Fibroblast of lung (primary cell): ENCODE measurements at regions not wholly inside any gene's neighbourhood (a gene's known extent, or its start where the extent isn't known, plus 50 kb on each side); places are given as distances from the start of the nearest gene placed in this dataset.

ENCODE experiments used
- DNase-seq, 2 donors: peaks; one replicate each; pipeline versions ENCODE4 v3.0.0 to v3.0.0-alpha.2; 2010; ENCODE audit warnings: low read depth in 2 of 2
- H2AFZ ChIP-seq: 2 replicates; pipeline ENCODE4 v1.5.1; 2012; ENCODE audit warnings: low read length, control low read depth, inconsistent platforms
- H3K27ac ChIP-seq: 2 replicates; pipeline ENCODE4 v1.5.1; 2011; ENCODE audit warnings: low read length, control low read depth; ENCODE audit not compliant: insufficient read depth
- H3K27me3 ChIP-seq: 2 replicates; pipeline ENCODE4 v1.5.1; 2011; ENCODE audit warnings: mild to moderate bottlenecking, low read length; ENCODE audit not compliant: control insufficient read depth, insufficient read depth
- H3K36me3 ChIP-seq: 2 replicates; pipeline ENCODE4 v1.5.1; 2011; ENCODE audit warnings: low read length; ENCODE audit not compliant: control insufficient read depth, insufficient read depth
- H3K4me1 ChIP-seq: 2 replicates; pipeline ENCODE4 v1.5.1; 2011; ENCODE audit warnings: low read length; ENCODE audit not compliant: control insufficient read depth, insufficient read depth; ENCODE audit errors: extremely low read depth
- H3K4me2 ChIP-seq: 2 replicates; pipeline ENCODE4 v1.5.1; 2011; ENCODE audit warnings: low read length, control low read depth; ENCODE audit not compliant: insufficient read depth; ENCODE audit errors: extremely low read depth
- H3K4me3 ChIP-seq, 4 experiments: fragments of 200-600 bp in 1 of 4; sonication (generic) in 1 of 4; replicated peaks in 1 of 4; 2 replicates each; pipeline ENCODE4 v1.5.1; 2011 to 2016; ENCODE audit warnings: low read length in 4 of 4, low read depth in 3 of 4, mild to moderate bottlenecking in 3 of 4, control low read depth in 2 of 4, inconsistent platforms in 1 of 4, mixed read lengths in 1 of 4; ENCODE audit not compliant: insufficient read depth in 1 of 4; ENCODE audit errors: control extremely low read depth in 1 of 4
- H3K79me2 ChIP-seq: 2 replicates; pipeline ENCODE4 v1.5.1; 2012; ENCODE audit warnings: mild to moderate bottlenecking, low read length, inconsistent platforms; ENCODE audit not compliant: control insufficient read depth, insufficient read depth
- H3K9ac ChIP-seq: 2 replicates; pipeline ENCODE4 v1.5.1; 2011; ENCODE audit warnings: mild to moderate bottlenecking, low read length, control low read depth; ENCODE audit not compliant: insufficient read depth
- H3K9me3 ChIP-seq: 2 replicates; pipeline ENCODE4 v1.5.1; 2012; ENCODE audit warnings: low read depth, low read length; ENCODE audit not compliant: control insufficient read depth, insufficient read depth
- H4K20me1 ChIP-seq: 2 replicates; pipeline ENCODE4 v1.5.1; 2011; ENCODE audit warnings: low read length; ENCODE audit not compliant: control insufficient read depth, insufficient read depth; ENCODE audit errors: extremely low read depth
- CTCF ChIP-seq, 2 donors: IDR thresholded peaks in 1 of 2; conservative IDR thresholded peaks in 1 of 2; 1 replicate in 1 of 2; 2 replicates in 1 of 2; pipeline ENCODE4 v1.5.1; 2011 to 2012; ENCODE audit warnings: low read length in 2 of 2, control low read depth in 1 of 2, inconsistent platforms in 1 of 2, low read depth in 1 of 2, mild to moderate bottlenecking in 1 of 2
- EZH2 ChIP-seq: IDR thresholded peaks from 2 replicates; pipeline ENCODE4 v1.5.1; 2012; ENCODE audit warnings: low read length, control low read depth, mild to moderate bottlenecking; ENCODE audit errors: missing control alignments

DNA sequence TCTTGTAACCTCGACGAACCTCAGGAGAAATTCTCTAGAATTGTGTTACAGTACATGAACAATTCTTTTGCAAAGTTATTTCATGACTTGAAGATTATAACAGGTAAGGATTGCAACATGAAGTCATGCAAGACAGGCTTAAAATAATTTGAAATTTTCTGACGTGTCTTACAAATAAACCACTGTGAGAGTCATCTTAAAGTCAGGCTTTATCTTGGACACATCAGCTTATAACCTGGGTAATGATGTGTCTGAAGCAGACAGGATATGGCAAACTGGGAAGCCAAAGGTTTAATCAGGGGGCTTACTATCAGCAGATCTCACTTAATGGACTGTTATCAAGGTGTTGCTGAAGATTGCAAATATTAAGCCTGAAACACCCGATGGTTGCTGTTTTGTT lies 407.8 kb downstream of the KLF5 start:
- TF ChIP-seq EZH2, result no peak
- TF ChIP-seq CTCF (conservative IDR thresholded peaks at IDR 0.05 in 1 of 2, IDR thresholded peaks at IDR 0.05 in 1 of 2; ENCODE audit: low read depth in 1 of 2, low read length in 2 of 2), result no peak
- Histone ChIP-seq H3K4me2 (no peak overlapping the region), H3K79me2 (no peaks in the 10 kb centered on the region), H3K27me3 (no peaks in the 10 kb centered on the region), H3K4me1 (no peaks in the 10 kb centered on the region), H3K9ac (no peak overlapping the region), H3K36me3 (no peaks in the 10 kb centered on the region), H3K9me3 (no peaks in the 10 kb centered on the region), H3K27ac (no peak overlapping the region), H3K4me3 (no peak overlapping the region), H2AFZ (no peak overlapping the region), H4K20me1 (no peaks in the 10 kb centered on the region)
- DNase-seq, result peak in 1 of 2 donors; percentile 26

GRCh38 chr13:73465617-73465971 lies 406.8 kb downstream of the KLF5 start:
- no peaks in the 10 kb centered on the region for H4K20me1 ChIP-seq
- no peak overlapping the region for H3K9ac ChIP-seq
- H3K4me1 ChIP-seq, result no peaks in the 10 kb centered on the region
- no peak overlapping the region for H2AFZ ChIP-seq
- H3K79me2 ChIP-seq, result no peaks in the 10 kb centered on the region
- no peak overlapping the region for H3K4me2 ChIP-seq
- H3K4me3 ChIP-seq, result no peak overlapping the region
- TF ChIP-seq CTCF (conservative IDR thresholded peaks at IDR 0.05 in 1 of 2, IDR thresholded peaks at IDR 0.05 in 1 of 2; ENCODE audit: low read depth in 1 of 2, low read length in 2 of 2) (no peak), EZH2 (no peak)
- H3K27ac ChIP-seq, result no peak overlapping the region
- no peaks in the 10 kb centered on the region for H3K9me3 ChIP-seq
- peak; percentile 27 to 64 for DNase-seq
- H3K27me3 ChIP-seq, result no peaks in the 10 kb centered on the region
- H3K36me3 ChIP-seq, result no peaks in the 10 kb centered on the region

DNA sequence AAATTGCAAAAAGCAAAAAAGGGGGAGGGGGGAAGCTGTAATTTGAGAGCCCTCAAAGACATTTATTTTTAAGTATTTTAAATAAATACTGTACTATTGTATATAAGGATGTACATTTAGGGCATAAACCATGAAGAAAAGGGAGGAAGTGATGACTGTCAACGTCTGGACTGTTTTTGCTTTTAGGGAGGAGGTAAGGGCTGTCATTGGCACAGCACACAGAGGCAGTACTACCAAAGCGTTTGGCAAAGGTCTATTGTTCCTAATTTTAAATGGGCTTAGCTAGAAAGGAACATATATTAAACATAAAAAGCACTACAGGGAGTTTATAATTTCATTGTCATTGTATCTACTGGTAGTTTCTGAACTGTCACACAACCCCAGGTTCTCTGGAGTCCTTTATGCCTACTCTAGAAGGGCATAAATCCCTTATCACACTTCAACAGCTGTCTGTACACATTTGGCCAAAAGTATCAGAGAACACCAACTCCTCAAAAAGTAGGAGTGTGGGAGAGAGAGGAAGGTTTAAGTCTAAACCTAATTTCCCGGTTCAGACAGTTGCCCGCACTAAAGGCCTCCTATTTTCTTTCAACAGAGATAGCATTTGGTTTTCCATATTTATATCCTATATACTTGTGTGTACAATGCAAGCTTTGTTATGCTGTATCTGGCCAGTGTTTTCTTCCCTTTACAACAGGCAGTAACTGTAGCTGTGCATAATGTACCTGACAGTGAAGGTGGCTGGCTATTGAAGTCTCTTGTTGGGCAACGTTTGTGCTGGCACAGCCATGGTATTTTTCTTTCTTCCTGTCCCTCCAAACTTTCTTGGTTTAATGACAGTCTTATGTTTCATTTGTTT lies 406.2 kb downstream of the KLF5 start:
- no peak for TF ChIP-seq EZH2
- DNase-seq, result no peak
- H3K9me3 ChIP-seq, result no peaks in the 10 kb centered on the region
- H3K27me3 ChIP-seq, result no peaks in the 10 kb centered on the region
- H3K27ac ChIP-seq, result no peak overlapping the region
- no peak overlapping the region for H3K9ac ChIP-seq
- H3K4me1 ChIP-seq, result no peaks in the 10 kb centered on the region
- H4K20me1 ChIP-seq, result no peaks in the 10 kb centered on the region
- no peak overlapping the region for H3K4me3 ChIP-seq
- H2AFZ ChIP-seq, result no peak overlapping the region
- H3K36me3 ChIP-seq, result no peaks in the 10 kb centered on the region
- H3K4me2 ChIP-seq, result no peak overlapping the region
- no peaks in the 10 kb centered on the region for H3K79me2 ChIP-seq
